DMS79 treated with DMSO at 0.1 percent for 48 hours (cell line): ENCODE measurements at regions not wholly inside any gene's neighbourhood (a gene's known extent, or its start where the extent isn't known, plus 50 kb on each side); places are given as distances from the start of the nearest gene placed in this dataset.

ENCODE experiments used
- DNase-seq: peaks from one replicate; lab custom pipeline; 2025; lab: John Stamatoyannopoulos, UW

- no peak for DNase-seq
These were observed 189.0 kb upstream of the RGMA start for GRCh38 chr15:93278006-93278405.

GRCh38 chr15:93274257-93274656 lies 185.2 kb upstream of the RGMA start:
- no peak for DNase-seq

DNA sequence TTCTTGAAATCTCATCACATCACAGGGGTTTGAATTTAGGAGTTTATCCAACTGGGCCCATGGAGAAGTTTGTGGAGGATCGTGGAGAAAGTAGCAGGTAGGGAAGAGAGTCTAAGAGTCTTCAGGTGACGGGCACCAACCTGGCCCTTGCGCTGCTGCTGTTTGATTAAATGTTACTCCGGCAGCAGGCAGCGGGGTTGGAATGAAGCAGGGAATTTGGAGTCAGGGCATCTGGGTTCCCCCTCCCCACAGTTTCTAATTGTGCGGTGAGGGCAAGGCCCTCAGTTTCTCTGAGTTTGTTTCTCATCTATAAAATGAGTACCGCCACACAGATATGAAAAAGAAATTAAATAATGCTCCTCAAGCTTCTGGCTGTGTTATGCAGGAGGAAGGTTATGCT lies 182.9 kb upstream of the RGMA start:
- no peak for DNase-seq

- no peak for DNase-seq
These were observed 182.0 kb upstream of the RGMA start for GRCh38 chr15:93270937-93271467.

GRCh38 chr15:93268066-93268465 lies 179.1 kb upstream of the RGMA start:
- DNase-seq, result no peak

DNA sequence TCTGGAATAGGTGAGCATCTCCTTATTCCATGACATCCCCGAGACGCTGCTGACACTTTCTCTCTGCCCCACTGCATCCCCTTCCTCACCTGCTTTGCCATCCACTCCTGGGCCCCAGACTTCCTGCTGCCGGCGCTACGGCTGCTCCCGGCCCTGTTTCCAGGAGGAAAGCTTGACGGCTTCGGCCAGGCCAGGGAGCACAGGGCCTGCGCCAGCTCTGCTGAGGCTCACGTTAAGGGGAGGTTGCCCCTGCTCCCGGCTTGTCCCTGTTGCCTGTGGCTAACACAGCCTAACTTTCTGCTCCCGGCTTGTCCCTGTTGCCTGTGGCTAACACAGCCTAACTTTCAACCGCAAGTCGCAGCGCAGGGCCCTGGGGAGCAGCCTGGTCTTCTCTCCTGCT lies 177.3 kb upstream of the RGMA start:
- DNase-seq, result no peak

DNA sequence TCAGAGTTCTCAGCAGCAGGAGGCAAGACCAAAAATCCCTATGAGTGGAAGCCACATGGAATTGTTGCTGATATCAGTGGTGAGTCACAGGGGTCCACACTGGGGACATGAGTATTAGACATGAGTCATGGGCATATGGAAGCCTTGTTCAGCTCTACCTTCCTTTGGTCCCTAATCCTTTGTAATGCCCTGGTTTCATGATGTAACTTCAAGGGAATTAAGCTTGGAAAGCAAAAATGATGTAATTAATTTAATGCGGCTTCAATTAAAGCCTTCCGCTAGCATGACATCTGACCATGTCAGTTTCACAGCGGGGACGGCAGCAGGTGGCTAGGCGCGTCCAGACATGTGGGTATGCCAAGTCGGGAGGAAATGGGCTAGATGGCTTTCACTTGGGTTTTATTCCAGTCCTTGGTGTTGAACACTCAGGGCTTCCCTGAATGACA lies 176.1 kb upstream of the RGMA start:
- DNase-seq, result no peak

DNA sequence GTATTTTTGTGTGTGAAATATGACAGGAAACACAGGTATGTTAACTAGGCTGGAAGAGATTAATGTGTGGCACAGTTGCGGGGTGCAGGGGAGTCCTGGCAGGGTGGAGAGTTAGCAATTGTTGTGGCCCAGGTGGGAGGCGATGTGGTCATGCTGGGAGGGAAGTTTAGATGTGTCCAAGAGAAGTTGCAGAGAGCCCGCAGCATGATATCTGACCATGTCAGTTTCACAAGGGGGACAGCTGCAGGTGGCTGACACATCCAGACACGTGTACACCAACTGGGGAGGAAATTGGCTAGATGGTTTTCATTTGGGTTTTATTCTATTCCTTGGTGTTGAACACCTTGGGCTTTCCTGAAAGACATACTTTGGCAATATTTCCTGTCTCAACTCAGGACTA lies 172.8 kb upstream of the RGMA start:
- no peak for DNase-seq

DNA sequence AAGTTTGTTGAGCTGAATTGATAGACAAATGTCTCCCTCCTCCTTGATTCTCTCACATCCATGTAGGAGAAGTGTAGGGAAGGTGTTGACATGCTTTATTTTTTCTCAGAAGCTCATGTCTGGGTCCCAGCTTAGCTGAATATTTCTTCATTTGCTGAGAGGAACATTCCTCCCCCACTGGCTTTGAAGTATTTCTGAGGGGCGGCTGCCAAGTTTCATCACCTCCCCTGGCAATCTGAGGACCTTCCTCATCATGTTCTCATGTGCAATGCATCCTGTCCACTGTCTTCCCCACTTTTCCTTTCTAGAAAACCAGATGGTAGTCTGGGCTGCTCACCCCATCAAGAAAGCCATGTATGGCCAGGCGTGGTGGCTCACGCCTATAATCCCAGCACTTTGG lies 168.9 kb upstream of the RGMA start:
- no peak for DNase-seq

DNA sequence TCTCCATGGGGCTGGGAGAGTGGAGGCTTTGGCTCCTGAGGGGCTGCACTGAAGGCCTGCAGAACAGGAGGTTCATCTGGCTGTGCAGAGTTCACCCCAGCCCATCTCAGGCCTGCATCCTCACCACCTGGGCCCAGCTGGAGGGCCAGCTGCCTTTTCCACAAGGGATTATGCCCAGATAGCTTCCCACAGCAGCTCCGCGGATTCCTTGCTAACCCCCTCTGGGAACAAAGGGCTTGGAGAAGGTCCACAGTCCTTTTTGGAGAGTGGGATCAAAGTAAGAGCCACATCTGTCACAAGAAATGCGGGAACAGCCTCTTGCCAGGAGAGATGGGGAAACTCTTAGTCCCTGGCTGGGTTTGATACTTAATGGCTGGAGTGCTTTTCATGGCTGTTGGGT lies 164.7 kb upstream of the RGMA start:
- DNase-seq, result no peak

DNA sequence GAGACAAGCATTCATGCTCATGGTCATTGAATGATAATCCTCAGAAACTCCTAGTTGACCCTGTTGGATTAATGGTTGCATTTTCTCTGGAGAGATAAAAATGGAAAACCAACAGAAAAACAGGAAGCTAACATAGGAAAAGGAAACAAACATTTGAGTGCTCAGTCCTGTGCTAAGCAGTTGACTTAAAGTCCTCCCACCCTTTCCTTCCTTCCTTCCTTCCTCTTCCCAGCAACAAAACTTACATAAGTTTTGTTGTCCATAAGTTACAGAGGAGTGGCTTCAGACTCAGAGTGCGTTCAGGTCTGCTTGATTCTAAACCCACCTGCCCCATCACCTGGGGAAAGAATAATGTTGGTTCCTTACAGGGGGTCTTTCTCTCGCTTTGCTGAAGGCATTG lies 163.8 kb upstream of the RGMA start:
- no peak for DNase-seq

DNA sequence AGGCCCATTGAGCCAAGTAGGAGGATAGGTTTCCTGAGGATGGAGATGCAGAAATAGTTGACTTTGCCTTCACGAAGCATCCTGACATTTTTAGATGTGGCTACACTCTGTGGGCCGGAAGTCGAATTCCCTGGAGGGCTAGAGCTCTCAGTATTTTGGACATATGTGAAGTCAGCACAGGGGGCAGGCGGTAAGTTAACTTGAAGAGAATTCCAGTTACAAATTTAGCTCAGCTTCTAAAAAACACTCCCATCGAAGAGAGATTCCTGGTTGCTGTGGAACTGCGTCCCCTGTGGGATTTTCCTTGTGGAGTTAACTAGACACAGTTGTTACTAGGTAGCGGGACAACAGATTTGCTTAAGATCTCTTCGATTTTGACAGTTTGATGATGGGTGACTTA lies 161.9 kb upstream of the RGMA start:
- no peak for DNase-seq

DNA sequence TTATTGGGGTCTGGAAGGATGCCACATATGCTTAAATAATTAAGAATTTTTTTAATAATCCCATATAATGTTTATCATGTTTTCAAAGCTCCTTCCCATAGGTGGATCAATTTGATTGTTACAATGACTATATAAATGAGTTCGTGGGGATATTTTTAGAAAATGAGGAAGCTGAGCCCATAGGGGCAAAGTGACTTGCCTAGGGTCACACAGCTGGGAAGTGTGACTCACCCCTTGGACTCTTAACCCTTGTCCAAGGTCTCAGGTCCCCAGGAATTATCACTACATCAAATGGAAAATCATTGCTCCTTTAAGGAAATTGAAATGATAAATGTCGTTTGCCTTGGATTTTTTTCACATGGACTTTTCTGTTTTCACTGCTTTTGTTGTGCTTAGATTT lies 161.2 kb upstream of the RGMA start:
- no peak for DNase-seq

GRCh38 chr15:93249623-93250022 lies 160.6 kb upstream of the RGMA start:
- no peak for DNase-seq

DNA sequence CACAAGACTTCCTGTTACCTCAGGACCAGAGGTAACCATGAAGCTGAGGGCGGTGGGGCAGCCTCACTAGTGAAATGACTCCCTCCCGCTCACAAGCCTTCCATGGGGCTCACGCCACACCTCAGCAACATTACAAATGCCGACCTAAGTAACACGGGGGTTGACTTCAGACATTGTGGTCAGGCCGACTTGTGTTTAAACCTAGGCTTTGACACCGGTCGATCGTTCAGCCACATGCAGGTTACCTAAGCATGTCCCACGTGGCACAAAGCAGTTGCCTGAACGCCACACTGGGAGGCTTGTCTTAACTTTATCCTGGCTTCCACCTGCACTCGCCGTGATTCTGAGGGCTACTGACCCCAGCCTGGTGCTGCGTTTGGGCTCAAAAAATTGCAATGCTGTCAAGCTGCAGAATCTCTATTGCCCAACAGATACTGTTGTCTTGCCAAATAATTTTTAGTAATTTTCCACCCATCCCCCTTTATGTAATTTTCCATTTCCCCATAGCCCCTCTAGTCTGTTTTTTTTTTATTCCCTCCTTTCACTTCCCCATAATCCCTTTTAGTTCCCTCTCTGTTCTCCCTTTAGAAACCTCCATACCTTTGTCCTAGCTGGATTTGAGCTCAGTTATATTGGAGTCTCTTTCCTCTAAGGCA lies 158.6 kb upstream of the RGMA start:
- no peak for DNase-seq

- DNase-seq, result no peak
These were observed 157.5 kb upstream of the RGMA start for GRCh38 chr15:93246266-93247242.

DNA sequence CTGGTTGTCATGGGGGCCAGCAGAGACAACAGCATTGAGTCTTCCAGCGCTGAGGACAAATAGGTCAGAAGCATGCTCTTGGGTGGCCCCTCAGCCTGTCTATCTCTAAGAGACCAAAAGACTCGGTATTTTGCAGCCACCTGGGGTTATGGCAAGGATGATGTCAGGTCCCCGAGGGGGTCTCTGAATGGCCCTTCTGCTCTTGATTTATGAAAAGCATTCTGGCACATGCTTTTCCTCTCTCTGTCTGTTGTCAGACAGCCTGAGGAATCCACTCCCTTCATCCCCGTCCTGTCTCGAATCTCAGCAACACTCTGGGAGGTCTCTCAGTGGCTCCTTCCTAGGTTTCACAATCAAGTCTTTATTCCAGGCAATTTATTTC lies 156.6 kb upstream of the RGMA start:
- no peak for DNase-seq

GRCh38 chr15:93244696-93245660 lies 156.0 kb upstream of the RGMA start:
- DNase-seq, result no peak

GRCh38 chr15:93243573-93243972 lies 154.6 kb upstream of the RGMA start:
- no peak for DNase-seq

- DNase-seq, result no peak
These were observed 152.9 kb upstream of the RGMA start for GRCh38 chr15:93241696-93242585.

DNA sequence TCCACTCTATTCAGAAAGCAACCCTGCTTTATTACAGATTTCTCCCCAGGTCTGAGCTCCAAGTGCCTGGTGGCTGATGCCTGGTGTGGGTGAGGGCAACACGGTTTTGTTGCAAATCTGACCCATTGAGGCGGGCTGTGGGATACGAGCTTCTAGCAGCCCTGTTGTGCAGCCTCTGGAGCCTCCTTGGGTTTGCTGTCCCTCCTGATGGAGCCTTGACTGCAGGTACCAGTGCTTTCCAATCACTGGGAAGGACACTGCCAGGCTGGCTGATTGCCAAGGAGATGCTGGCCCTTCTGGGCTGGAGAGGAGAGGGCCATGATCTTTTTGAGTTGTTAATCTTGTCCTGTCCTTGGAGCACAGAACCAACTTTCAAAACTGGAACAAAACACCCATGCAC lies 151.0 kb upstream of the RGMA start:
- DNase-seq, result no peak
